Ecto neural progenitor cell (in vitro differentiated cells): ENCODE measurements at regions not wholly inside any gene's neighbourhood (a gene's known extent, or its start where the extent isn't known, plus 50 kb on each side); places are given as distances from the start of the nearest gene placed in this dataset.

Experiments
- DNase-seq: peaks from one replicate; pipeline ENCODE4 v3.0.0-alpha.2; 2018; ENCODE audit warnings: low spot score

DNA sequence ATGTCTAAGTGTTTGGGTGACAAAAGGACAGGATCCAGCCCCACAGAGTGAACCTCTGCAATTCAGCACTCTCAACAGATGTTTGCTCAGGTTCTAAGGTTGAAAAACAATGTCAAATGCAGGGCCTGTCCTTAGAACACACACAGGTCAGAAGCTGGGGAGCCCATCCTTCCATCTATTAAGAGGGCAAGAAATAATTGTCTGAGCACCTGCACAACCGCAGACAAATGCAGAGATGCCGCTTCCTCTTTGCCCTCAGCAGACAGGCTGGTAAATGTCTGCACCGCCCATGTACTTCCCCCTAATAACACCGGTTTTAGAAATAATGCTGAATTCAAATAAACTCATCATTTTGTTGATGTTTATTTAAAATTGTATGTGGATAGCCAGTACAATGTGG lies 414.5 kb upstream of the ADAMTS16 start:
- DNase-seq = no peak

DNA sequence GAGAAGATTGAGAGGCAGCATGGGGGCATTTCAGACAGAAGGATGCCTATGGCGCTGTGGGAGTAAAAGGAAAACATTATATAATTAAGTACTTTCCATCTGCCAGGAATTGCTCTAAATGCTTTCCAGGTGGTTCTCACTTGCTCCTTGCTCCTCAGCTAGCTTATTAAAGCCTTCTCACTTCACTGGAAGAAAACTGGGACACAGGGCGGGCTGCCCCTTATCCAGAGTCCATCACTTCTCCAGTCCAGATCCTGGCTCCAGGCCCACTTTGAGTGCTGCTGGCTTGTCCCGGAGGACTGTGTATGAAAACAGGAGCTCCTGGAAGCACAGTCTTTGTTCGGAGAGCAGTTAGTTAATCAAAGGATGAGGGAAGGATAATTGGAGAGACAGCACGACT lies 409.9 kb upstream of the ADAMTS16 start:
- DNase-seq = no peak

DNA sequence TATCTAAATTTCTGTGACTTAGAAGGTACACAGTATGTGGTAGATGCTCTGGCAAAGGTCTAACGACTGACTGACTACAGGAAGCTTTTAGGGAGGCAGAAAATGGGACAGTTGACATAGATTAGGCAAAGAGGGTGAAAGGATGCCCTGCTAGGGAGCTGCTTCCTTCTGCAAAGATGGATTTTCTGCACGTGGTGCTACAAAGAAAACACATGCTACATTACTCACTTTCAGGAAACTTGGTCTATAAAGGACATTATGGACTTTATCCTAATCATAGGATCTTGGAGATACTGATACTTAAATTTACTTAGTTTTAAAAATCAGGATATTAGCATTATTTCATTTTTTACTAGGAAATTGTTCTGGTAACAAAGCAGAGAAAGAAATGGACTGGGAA lies 405.8 kb upstream of the ADAMTS16 start:
- no peak for DNase-seq

DNA sequence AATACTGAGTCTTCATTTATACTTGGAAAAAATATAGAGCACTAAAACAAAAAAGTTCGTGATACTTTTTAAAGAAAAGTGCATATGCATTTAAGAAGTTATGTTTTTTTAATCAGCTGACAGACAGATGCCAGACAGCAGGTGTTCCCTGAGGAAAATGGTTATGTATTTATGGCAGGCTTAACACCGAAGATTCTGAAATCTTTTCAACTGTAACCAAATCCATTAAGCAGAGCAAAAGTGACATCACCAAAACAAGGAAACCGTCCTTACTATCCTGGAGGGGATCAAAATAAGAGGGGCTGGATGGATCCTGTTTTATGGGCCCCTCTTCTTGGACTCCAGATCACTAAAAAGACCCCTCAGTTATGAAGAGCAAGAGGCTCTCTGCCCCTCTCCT lies 404.9 kb upstream of the ADAMTS16 start:
- DNase-seq = no peak

DNA sequence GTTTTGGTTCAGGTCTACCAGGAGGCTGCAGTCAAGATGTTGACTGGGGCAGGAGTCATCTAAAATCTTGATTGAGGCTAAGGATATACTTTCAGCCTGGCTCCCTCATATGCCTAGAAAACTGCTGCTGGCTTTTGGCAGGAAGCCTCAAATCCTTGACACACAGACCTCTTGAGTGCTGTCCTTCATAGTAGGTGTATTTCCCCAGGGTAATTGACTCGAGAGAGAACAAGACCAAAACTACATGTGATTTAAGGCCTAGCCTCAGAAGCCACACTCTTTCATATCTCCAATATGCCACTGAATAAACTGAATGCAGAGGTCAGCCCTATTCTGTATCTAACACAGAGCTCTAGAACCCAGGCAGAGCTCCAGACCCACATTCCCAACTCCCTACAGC lies 402.3 kb upstream of the ADAMTS16 start:
- no peak for DNase-seq

DNA sequence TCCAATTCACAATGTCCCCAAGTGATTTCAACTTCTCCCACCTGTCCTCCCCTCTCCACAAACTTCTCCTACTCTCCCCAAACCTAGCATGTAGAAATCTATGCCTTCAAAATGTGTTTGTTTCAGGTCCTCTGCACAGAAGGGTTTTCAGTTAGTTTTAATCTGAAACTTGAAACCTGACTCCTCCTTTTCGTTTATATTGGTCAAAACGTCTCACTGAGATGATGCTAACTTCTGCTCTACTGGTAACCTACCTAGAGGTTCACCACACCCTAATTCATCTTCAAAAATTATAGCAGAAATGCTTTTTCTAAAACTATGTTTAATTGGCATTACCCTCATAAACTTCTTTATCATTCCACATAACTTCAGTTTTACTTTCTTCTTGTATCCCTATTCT lies 401.8 kb upstream of the ADAMTS16 start:
- no peak for DNase-seq

DNA sequence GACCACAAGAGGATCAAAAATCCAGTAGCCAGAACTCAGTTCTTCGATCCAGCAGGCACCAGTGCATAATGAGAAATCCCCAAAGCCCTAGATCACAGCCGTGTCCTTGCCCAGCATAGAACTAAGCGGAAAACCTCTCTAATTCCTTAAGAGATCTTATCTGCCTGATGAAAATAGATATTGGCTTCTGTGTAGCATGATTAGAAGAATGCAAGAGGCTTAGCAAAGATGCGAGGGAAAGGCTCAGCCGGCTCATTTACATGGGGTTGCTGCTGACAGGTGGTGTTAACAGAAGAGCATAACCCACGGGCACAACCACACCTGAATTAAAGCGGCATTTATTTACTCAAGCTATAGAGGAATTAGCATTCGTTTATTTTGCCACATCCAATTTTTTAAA lies 400.0 kb upstream of the ADAMTS16 start:
- no peak for DNase-seq

DNA sequence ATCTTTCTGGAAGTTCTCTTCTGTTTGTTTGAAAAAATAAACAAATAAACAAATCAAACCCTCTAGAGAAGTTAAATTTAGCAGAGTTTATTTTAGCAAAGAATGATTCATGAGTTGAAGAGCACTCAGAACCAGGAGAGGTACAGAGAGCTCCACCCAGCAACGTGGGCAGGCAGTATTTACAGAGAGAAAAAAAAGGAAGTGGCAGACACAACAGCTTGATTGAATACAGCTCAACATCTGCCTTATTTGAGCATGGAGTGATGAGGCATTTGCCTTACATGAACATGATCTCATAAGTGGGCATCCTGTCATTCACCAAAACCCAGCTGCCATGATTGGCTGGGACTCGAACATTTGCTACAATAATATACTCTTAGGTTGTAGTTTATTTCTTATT lies 381.6 kb upstream of the ADAMTS16 start:
- no peak for DNase-seq

DNA sequence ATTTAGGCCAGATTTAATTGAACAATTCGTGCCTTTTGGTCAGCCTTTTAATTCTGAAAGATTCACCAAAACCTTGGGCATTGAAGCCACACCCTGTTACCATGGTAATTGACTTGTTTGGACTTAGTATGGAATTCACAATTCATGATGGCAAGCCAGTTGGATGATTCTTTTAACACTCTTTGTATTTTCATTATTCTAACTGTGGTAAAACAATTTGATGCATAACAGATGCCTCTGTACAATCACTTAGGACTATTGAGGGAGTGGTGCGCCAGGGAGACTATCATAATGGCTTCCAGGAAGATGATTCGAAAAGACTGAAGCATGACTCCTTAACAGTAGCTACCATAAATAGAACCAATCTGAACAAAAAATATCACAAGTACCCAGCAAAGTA lies 381.1 kb upstream of the ADAMTS16 start:
- DNase-seq = no peak

DNA sequence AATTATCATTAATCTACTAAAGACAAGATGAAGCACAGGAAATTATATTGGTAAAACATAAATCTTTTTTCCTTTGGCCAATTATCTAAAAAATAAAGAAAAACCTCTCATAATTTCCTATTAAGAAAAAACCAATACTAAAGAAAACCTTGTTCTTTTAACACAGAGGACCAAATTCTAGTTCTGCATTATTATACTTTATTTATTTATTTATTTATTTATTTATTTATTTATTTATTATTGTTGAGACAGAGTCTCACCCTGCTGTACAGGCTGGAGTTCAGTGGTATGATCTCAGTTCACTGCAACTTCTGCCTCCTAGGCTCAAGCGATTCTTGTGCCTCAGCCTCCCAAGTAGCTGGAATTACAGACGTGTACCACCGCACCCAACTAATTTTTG lies 377.8 kb upstream of the ADAMTS16 start:
- no peak for DNase-seq

DNA sequence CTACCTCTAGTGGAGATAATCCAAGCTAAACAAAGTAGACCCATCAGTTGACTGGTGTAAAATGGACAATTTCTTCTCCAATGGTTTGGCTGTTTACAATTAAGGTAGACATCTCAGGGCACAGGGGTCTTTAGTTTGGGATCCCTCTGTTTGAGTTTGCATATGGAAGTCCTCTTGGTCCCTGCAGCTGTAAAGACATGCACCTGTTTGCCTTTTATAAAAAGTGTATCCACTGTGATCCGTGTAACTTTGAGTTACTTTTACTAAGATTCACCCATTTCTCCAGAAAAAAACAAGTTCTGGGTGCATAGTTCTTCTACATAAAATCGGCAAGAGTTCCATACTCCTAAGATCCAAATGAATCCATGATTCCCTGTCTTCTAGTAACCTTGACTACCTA lies 374.7 kb upstream of the ADAMTS16 start:
- no peak for DNase-seq

DNA sequence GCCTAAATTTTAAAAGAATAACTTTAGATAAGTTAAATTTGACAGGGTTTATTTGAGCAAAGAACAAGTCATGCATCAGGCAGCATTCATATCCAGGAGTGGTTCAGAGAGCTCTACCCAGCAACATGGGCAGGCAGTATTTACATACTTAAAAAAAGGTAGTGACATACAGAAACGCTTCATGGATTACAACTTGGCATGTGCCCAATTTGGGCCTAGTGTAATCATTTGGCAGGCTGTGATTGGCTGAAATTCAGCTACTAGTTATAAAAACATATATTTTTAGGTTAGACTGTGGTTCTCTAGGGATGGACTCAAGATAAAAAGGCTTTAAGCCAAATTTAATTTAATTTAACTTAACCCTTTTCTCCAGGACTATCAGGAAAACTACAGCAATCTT lies 374.0 kb upstream of the ADAMTS16 start:
- DNase-seq = no peak

DNA sequence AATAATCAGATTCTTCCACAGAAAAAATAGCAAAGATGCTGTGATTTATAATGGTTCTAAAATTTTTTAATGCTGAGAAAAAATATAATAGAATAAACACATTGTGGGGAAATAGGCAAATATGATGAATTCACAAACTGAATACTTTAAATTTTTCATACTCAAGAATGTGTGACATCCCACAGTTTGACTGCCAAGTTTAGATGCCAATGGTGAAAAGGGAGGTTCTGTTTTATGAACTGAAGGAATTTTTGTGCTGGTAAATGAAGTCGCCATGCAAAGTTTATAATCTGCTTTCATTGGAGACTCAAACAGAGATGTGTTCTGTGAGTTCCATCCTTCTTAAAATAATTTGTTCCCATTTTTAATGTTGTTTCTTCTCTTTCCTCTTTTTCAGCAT lies 367.5 kb upstream of the ADAMTS16 start:
- DNase-seq = no peak

DNA sequence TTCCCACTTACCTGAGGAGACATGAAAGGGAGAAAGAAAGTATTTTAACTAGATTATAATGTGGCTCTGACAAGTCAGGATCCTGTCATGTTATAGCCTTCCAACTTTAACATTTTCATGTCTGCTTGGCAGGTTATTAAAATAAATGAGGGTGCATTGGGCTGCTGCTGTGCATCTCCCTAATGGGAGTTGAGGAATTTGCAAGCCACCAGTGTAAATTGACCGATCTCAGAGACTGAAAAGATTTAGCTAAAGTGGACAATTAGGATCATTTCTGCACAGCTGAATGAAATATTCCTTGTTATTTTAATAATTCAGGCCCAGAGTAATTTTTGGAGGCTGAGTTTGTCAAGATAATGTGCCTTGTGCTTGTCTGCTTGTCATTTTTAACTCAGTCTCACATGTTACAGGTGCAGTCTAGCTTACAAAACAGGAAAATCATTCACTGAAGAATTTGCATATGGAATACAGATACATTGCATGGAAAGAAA lies 366.3 kb upstream of the ADAMTS16 start:
- no peak for DNase-seq

DNA sequence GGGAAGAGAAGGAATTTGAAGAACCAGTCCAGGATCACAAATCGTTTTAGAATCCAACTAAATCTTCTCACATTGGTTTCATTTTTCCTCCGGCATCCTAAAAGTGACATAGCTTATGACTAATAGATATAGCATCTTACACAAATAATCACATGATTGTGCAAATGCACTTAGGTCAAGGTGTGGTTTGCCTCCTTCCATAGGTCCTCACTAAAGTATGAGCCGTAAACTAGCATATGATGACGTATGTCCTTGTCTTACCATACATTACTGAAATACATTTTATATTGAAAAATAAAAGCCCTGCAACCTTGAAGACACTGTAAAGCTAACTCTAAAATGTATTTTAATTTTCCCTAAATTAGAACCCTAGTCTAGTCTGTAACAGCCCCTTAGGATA lies 362.7 kb upstream of the ADAMTS16 start:
- DNase-seq = no peak

DNA sequence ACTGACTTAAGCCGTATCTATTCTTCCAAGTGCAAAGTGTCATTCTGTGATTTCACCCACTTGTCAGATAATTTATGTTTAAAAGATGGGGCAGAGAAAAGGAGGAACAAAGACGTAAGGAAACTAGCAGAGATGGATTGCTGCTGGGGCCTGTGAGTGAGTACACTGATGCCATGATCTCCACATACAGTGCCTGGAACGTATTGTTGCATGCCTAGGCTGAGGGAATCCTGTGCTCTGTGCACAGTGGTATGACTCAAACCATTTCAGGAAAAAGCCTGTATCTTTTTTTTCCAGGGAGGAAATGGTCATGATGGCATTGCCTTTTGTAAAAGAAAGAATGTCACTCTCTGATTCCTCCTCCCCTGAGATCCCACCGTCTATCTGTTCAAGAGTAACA lies 359.5 kb upstream of the ADAMTS16 start:
- no peak for DNase-seq

DNA sequence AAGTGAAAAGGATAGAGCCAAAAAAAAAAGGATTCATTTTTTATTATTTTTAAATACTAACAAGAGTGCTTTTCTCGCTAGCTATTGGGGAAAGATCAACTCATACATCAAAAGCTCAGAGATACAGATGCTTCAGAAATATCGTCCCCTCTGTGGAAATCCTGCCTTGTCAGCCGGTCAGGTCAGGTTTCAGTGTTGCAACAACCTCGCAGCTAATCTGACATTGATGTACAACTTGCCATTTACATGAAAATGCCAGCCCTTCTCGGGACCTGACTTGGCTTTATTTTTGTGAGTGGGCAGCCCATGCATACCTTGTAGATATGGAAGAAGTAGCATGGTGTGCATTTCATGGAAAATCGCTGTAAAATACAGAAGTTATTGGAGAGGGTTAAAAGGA lies 358.8 kb upstream of the ADAMTS16 start:
- no peak for DNase-seq

DNA sequence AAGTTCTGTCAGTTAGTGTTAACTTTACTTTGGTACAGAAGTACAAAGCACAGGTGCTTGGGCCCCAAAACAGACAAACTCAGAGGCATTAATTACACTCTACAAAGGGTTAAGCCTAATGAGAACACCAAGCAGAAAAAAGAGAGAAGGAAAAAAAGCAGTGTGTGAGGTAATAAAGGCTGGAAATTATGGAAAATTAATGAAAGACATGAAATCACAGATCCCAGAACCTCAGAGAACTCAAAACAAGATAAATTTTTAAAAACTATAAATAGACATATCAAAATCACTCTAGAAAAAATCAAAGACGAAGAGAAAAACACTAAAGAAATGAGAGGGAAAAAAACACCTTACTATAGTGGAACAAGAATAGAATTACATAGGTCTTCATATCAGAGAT lies 354.2 kb upstream of the ADAMTS16 start:
- no peak for DNase-seq

DNA sequence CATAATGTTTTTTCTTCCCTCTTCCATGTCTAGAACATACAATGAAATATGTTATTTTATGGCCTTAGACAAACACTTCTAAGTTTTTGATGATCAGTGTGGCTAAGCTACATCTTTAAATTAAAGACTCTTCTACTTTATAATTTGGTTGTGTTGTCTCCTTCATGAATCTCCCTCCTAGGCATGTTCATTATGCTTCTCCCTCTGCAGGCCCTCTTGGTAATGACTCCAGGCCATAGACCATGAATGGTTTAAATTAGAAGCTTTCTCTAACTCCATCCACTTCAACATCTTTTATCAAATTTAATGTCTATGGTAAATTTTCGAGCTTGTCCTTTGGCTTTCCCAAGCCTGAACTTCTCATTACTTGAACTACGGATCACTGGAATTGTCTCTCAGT lies 342.7 kb upstream of the ADAMTS16 start:
- no peak for DNase-seq

DNA sequence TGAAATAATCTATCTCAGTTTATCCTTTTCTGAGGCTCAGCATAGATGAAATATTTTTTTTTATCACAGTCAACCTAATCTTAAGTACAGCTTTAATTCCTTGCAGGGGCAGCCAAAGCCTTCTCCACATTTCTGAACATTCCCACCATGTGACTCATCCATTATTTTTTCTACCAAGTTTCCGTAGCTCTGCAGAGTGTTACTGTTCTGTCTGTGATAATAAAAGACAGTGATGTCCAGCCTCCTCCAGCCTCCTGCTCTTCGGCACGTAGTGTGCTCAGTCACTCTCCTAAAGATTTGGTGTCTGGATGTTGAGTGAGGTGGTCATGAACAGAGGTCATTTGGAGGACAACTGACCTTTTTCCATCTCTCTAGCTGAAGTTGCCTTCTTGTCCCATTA lies 338.1 kb upstream of the ADAMTS16 start:
- DNase-seq = no peak

DNA sequence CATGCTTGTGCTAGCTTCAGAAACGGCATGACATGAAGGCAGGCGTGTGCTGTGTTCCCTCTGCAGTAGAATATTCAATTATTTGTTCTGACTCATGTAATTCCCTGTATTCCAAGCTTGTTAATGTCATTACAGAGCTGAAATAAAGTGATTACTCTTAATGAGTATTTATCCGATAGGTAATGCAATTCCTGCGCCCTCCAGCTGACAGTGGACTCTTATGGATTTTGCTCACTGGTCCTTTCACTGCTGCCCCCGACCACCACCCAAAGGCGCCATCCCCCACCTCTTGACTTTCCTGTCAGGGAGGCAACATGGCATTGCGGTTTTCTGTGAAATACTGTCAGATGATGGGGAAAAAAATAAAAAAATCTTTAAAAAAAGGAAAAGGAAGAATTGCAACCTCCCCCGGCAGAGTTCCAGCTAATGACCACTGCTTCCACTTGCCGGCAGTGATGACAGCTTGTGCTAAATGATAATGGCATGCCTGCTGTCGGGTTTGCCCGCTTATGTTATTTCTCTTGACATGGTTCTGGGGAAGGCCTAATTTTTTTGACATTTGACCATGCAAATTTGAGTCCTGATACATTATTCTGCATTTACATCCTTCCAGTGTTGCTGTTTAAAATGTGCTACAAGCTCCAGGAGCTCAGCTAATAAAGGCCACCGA lies 335.3 kb upstream of the ADAMTS16 start:
- no peak for DNase-seq

DNA sequence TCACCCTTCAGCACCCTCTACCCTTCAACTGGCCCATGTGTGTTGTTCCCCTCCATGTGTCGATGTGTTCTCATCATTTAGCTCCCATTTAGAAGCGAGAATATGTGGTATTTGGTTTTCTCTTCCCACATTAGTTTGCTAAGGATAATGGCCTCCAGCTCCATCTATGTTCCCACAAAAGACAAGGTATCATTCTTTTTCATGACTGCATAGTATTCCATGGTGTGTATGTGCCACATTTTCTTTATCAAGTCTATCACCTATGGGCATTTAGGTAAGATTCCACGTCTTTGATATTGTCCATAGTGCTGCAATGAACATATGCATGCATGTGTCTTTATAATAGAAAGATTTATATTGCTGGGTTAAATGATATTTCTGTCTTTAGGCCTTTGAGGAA lies 325.1 kb upstream of the ADAMTS16 start:
- DNase-seq = no peak

DNA sequence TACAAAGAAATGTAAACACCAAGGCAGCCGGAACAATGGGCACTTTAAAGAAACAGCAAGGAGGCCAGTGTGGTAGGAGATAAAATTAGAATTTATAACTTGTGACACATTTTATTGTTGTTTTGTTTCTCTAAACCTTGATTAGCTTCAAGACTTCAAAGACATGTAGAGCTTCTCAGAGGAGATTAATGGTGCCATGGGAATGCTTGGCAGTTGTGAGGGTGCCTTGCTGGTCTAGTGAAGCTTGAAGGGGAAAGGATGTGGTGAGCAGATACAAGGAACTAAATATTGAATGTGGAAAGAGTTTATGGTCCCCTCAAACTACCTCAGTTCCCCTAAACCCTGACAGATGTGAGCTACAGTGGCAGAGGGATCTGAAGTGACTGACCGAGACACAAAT lies 322.4 kb upstream of the ADAMTS16 start:
- DNase-seq = no peak

DNA sequence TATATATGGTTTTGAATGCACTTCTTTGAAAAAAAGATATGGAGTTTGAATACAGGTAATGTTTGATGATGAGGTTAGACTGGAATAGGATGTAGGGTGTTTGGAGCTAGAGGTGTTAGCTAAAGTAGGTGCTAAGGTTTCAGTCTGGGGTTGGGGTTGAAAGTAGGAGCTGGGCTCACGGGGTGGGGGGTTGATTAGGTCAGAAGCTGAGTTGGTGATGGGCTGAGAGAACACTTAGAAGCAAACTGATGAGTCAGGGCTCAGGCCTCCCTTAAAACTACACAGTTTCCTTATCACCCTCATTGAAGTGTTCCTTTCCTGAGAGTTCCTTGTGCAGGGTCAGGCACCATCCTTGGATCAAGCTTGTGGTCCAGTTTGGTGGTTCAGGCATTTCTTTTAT lies 308.8 kb upstream of the ADAMTS16 start:
- DNase-seq = no peak

DNA sequence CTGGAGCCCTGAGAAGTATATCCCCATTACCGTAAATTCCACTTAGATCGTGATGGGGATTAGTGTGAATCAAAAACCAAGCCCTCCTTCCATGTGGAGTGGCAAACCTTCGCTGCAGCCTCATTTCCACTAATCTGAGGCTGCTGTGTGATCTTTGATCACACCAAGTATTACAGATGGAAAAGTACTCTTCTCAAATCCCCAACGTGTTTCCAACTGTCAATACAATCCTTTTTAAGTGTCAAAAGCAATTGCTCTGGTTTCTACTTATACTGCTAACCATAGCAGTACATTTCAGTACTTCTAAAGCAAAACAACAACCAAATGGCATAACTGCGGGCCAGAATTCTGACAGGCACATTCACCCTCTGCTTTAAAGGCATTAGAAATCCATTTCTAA lies 307.7 kb upstream of the ADAMTS16 start:
- DNase-seq = no peak
